ENCODE measurements at regions not wholly inside any gene's neighbourhood (a gene's known extent, or its start where the extent isn't known, plus 50 kb on each side); places are given as distances from the start of the nearest gene placed in this dataset.

- TF ChIP-seq CTCF (IDR thresholded peaks at IDR 0.05; ENCODE audit: low read depth, low read length, poor library complexity, severe bottlenecking) (no peak), EZH2phosphoT487 (IDR thresholded peaks at IDR 0.05; ENCODE audit: borderline replicate concordance, low read length) (no peak)
These were observed 118.8 kb upstream of the AKR1E2 start for GRCh38 chr10:4707221-4707620.
